GM12872 (cell line): ENCODE measurements at regions not wholly inside any gene's neighbourhood (a gene's known extent, or its start where the extent isn't known, plus 50 kb on each side); places are given as distances from the start of the nearest gene placed in this dataset.

Experiments
- TF ChIP-seq, protein P1 (sequence below): IDR thresholded peaks from 3 replicates; pipeline ENCODE4 v1.5.1; 2011; ENCODE audit warnings: low read depth, mild to moderate bottlenecking, low read length, moderate library complexity; ENCODE audit not compliant: insufficient read depth

- TF ChIP-seq, protein P1, sequence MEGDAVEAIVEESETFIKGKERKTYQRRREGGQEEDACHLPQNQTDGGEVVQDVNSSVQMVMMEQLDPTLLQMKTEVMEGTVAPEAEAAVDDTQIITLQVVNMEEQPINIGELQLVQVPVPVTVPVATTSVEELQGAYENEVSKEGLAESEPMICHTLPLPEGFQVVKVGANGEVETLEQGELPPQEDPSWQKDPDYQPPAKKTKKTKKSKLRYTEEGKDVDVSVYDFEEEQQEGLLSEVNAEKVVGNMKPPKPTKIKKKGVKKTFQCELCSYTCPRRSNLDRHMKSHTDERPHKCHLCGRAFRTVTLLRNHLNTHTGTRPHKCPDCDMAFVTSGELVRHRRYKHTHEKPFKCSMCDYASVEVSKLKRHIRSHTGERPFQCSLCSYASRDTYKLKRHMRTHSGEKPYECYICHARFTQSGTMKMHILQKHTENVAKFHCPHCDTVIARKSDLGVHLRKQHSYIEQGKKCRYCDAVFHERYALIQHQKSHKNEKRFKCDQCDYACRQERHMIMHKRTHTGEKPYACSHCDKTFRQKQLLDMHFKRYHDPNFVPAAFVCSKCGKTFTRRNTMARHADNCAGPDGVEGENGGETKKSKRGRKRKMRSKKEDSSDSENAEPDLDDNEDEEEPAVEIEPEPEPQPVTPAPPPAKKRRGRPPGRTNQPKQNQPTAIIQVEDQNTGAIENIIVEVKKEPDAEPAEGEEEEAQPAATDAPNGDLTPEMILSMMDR = no peak
These were observed 319.8 kb downstream of the FBXO15 start for GRCh38 chr18:73827801-73828200.

DNA sequence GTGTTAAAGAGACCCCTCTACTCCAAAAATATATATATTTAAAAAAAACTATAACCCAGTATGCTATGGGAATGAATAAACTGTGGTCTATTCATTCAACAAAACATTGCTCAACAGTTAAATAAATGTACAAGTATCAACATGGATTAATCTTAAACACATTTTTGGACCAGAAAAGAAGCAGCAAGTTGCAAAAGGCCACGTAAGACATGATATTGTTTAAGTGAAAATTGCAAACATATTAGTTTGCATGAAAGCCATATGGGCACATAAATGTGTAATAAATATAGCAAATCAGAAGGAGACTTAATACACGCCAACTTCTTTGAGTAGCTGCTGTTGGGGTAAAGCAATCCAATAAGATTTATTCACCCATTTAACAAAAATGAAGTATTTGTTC lies 321.5 kb downstream of the FBXO15 start:
- TF ChIP-seq, protein P1 = no peak

DNA sequence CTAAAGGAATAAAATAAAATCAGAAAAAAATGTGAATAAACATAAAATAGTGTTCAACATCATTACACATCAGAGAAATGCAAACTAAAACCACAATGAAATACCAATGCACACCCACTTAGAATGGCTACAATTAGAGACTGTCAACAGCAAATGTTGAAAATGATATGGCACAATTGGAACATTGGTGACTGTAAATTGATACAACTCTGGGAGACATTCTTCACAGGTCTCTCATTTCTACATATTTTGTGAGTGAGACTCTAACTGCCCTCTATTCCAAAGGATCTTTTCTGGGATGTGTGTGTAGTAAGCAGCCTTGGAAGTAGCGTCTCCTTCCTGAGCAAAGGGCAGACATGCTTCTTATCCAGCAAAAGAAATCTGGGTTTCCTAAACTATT lies 323.0 kb downstream of the FBXO15 start:
- TF ChIP-seq, protein P1 = no peak

- TF ChIP-seq, protein P1 = no peak
These were observed 335.2 kb downstream of the FBXO15 start for GRCh38 chr18:73812423-73812822.

- TF ChIP-seq, protein P1 = no peak
These were observed 340.0 kb downstream of the FBXO15 start for GRCh38 chr18:73807551-73808192.

DNA sequence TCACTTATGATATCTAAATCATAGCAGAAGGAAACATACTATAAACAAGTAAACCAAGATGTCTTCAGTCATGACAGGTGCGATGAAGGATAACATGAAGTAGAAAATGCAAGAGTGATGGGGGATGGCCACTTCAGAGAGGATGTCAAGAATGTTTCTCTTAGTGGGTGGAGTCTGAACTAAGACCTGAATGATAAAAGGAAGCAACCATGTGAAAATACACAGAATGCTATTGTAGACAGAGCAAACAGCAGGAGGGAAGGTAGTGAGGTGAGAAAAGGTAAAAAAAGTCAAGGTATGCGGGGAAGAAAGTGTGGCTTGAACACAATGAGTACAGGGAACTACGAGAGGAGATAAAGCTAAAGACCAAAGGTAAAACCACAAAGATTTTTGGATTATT lies 341.6 kb downstream of the FBXO15 start:
- TF ChIP-seq, protein P1 = no peak

GRCh38 chr18:73797419-73797818 lies 350.2 kb downstream of the FBXO15 start:
- TF ChIP-seq, protein P1 = no peak
